Amniotic stem cell (primary cell): ENCODE measurements at regions not wholly inside any gene's neighbourhood (a gene's known extent, or its start where the extent isn't known, plus 50 kb on each side); places are given as distances from the start of the nearest gene placed in this dataset.
"Not testable (repeated sequence)": the region's sequence is repeated elsewhere in the genome, so short reads cannot be mapped to it uniquely, and the experiment has no call there.

Experiments used
- DNase-seq: peaks from one replicate; lab custom pipeline; 2025; lab: John Stamatoyannopoulos, UW

DNA sequence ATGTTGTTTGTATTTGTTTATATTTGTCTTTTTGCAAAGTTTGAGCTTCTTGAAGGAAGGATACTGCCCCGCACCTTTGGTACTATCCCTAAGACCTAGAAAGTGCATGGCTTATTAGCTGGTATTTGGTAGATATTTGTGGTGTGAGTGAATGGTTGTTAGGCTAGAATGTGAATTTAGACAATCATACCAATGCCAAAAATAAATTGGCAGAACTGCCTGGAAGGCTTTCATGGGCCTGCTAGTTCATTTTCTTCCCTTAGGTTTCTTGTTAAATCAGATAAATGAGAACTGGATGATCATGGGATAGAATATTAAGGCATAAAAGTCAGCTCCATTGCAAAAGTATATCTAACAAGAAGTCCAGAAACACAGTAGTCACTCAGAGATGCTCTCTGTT, 147.5 kb upstream of the TSLP start:
- DNase-seq, result no peak

- DNase-seq, result no peak
Observed at GRCh38 chr5:110925398-110925797, 146.1 kb upstream of the TSLP start.

GRCh38 chr5:110925916-110926315, 145.6 kb upstream of the TSLP start:
- no peak for DNase-seq

GRCh38 chr5:110932755-110933488, 138.6 kb upstream of the TSLP start:
- DNase-seq, result no peak

DNA sequence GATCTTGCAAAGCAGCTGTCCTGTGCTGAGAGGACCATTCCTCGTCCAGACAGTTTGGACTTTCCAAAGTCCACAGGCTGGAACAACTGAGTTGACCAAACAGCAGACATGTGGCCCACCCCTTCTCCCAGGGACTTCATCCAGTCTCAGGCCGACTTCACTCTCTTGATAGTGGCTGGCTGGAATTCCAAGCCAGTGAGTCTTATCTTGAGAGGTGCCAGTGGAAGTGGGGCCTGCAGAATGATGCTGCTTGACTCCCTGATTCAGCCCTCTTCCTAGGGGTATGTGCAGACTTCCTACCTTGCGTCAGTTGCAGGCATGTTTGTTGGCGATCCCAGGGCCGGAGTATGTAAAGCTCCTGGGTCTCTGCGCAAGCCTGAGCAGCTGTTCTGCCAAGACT, 131.4 kb upstream of the TSLP start:
- DNase-seq, result no peak

DNA sequence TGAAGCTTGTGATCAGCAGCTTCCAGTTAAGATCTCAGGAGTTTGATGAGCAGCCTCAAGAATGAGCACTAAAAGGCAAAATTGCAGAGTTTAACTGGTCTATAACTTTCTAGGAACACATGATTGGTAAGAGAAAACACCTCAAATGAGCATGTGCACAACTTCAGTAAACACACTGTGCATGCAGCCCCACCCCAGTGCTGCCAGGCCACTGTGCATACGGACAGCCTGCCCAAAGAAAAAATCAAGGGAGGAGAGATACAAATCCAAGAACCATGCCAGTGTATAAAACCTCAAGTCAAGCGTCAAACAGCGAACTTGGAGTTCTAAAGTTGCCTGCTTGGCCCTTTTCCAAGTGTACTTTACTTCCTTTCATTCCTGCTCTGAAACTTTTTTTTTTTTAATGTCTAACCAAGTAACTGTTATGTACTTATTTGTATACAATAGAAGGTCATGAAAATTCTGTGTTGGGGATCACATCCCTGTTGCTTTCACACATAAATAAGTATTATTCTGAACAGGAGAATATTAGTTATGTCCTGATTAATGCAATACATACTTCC, 125.6 kb upstream of the TSLP start:
- no peak for DNase-seq

- DNase-seq, result no peak
Observed at GRCh38 chr5:110951373-110951791, 120.1 kb upstream of the TSLP start.

GRCh38 chr5:110956280-110956912, 115.1 kb upstream of the TSLP start:
- no peak for DNase-seq

DNA sequence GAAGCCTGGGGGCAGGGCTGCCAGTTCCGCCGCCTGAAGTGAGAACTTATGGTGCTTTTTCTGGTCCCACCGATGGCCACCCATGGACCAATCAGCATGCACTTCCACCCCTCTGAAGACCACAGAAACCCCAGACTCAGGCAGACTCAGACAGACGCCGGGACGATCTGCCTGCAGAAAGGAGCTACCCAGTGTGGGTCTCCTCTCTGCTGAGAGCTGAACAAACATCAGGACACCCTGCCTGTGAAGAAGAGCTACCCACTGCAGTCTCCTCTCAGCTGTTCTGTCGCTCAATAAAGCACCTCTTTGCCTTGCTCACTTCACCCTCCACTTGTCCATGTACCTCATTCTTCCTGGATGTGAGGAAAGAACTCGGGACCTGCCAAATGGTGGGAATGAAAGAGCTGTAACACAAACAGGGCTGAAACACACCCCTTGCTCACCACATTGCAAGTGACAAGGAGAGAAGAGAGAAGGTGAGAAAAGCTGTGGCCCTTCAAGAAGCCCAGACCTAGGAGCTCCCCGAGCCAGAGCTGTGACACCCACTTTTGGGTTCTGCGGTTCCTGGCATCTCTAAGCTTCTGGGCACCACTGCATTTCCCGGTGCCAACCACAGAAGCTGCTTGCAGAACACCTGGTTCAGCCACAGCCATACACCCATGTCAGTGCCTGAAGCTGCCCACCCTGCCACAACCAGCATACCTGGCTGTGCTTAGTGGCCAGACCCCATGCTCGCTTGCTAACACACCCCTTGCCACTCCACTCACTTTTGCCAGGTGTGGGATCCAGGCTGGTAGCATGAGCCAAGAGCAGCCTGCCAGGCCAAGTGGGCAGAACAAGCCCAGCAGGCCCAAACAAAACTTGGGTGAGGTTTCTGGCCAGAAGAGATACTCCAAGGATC, 114.3 kb upstream of the TSLP start:
- DNase-seq, result no peak

- DNase-seq, result no peak
Observed at GRCh38 chr5:110957934-110958333, 113.6 kb upstream of the TSLP start.

DNA sequence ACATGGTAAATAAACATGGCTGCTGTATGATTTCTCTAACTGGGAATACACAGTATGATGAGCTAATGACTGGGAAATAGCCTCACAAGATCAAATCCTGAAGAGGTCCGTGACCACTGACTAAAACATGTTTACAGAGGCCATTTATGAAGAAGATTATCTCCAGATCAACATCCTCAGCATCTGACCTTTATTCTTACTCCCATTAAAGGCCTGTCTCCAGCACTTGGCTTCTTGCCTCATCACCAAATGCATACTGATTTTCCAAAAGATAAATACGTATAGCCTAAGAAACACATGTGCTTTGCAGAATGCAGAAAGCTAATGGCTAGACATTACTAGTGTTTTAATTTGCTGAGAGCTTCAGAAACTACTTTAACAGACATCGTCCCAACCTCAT, 108.0 kb upstream of the TSLP start:
- DNase-seq, result no peak

- no peak for DNase-seq
Observed at GRCh38 chr5:110965773-110966581, 105.5 kb upstream of the TSLP start.

DNA sequence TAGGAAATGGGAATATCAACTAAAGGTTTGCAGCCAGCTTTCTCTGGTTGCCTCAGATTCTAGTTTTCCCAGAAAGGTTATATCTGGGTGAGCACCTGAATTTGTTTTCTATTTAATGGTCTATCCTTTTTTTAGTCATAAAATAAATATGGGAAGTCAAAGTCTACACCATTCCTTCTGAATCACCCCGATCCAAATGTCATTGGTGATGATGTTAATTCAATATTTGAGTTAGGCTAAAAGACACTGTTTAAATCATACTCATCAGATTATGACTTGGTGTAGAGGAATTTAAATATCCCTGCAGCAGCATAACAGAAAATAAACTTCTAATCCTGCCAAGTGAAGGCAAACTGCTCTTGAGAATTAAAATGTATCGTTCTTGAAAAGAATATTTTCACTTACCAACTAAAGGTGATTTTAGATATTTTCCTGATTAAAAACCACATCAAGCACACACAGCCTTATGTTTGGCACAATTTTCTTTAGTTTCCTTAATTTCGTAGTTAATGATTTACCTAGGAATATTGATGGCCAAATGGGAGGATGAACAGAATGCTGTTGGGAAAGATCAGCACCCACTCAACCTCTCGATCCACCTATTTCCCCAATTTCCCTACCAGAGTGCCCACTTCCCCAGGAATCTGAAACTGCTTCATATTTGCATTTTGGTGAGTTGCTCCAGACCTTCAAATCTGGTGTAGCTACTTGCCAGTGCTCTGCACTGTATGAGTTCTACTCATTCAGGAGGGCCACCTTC, 103.1 kb upstream of the TSLP start:
- no peak for DNase-seq

DNA sequence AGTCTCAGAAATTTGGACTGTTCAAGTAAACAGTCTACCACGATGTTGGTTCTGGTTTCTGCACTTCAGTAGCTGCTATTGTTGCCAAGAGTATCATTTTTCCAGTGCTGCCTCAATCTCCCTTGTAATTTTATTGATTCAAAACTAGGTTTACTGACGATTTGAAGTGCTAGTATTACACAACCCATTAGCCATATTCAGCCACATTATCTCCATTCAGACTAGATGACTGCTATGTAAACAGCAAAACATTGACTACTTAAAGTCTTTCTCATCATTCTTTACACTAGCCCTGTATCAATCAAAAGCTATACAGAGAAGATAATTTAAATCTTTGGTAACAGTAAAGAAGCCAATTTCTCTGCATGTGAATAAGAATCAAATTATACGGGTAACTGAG, 102.0 kb upstream of the TSLP start:
- no peak for DNase-seq

GRCh38 chr5:110973510-110973909, 98.0 kb upstream of the TSLP start:
- DNase-seq, result no peak

GRCh38 chr5:110977915-110978314, 93.6 kb upstream of the TSLP start:
- DNase-seq, result no peak

GRCh38 chr5:110985882-110986281, 85.6 kb upstream of the TSLP start:
- DNase-seq, result not testable (repeated sequence)

GRCh38 chr5:110987573-110987972, 83.9 kb upstream of the TSLP start:
- not testable (repeated sequence) for DNase-seq

DNA sequence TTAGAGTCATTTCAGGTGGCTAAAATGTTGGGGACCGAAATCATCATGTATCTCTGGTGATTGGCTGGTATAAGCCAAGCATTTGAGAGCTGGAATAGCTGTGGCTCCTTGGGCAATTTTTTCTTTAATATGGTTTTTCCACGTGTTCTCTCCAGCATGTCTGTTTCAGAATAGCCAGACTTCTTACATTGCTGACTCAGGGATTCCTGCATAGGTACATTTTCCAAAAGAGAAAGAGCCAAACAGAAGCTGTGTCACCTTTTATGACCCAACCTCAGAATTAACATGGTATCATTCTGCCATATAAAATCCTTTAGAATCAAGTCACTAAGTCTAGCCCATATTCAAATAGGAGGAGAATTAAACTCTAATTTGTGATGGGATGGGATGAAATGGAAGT, 74.8 kb upstream of the TSLP start:
- no peak for DNase-seq

GRCh38 chr5:111002036-111002435, 69.5 kb upstream of the TSLP start:
- DNase-seq, result no peak

- DNase-seq, result no peak
Observed at GRCh38 chr5:111003623-111004022, 67.9 kb upstream of the TSLP start.
